Fibroblast of skin of scalp (primary cell): ENCODE measurements at regions not wholly inside any gene's neighbourhood (a gene's known extent, or its start where the extent isn't known, plus 50 kb on each side); places are given as distances from the start of the nearest gene placed in this dataset.

ENCODE experiments used
- DNase-seq: peaks from one replicate; pipeline ENCODE4 v3.0.0-alpha.2; 2013

- DNase-seq = no peak
Observed at GRCh38 chr20:24872291-24873024, 76.6 kb upstream of the CST7 start.

GRCh38 chr20:24873025-24873620 is 75.9 kb upstream of the CST7 start:
- no peak for DNase-seq

GRCh38 chr20:24875078-24875477 is 74.0 kb upstream of the CST7 start:
- no peak for DNase-seq

GRCh38 chr20:24877652-24878051 is 71.4 kb upstream of the CST7 start:
- no peak for DNase-seq

GRCh38 chr20:24878657-24879056 is 70.4 kb upstream of the CST7 start:
- DNase-seq = no peak

- DNase-seq = no peak
Observed at GRCh38 chr20:24879875-24880274, 69.2 kb upstream of the CST7 start.

- DNase-seq = no peak
Observed at GRCh38 chr20:24880356-24880755, 68.7 kb upstream of the CST7 start.

- DNase-seq = no peak
Observed at GRCh38 chr20:24890286-24890685, 58.8 kb upstream of the CST7 start.

- DNase-seq = no peak
Observed at GRCh38 chr20:24891546-24892393, 57.3 kb upstream of the CST7 start.

GRCh38 chr20:24892522-24892921 is 56.5 kb upstream of the CST7 start:
- no peak for DNase-seq

GRCh38 chr20:24892931-24893330 is 56.1 kb upstream of the CST7 start:
- no peak for DNase-seq

GRCh38 chr20:24894488-24894887 is 54.6 kb upstream of the CST7 start:
- DNase-seq = no peak

- no peak for DNase-seq
Observed at GRCh38 chr20:24894967-24895366, 54.1 kb upstream of the CST7 start.

- no peak for DNase-seq
Observed at GRCh38 chr20:24895431-24895830, 53.6 kb upstream of the CST7 start.

GRCh38 chr20:24895898-24896658 is 53.0 kb upstream of the CST7 start:
- no peak for DNase-seq

- no peak for DNase-seq
Observed at GRCh38 chr20:24896984-24897383, 52.1 kb upstream of the CST7 start.

GRCh38 chr20:24897974-24898373 is 51.1 kb upstream of the CST7 start:
- no peak for DNase-seq

- no peak for DNase-seq
Observed at GRCh38 chr20:24899153-24899552, 49.9 kb upstream of the CST7 start.
